D341Med (cell line): ENCODE measurements at regions not wholly inside any gene's neighbourhood (a gene's known extent, or its start where the extent isn't known, plus 50 kb on each side); places are given as distances from the start of the nearest gene placed in this dataset.
A peak's percentile ranks its signal among the peaks of the same experiment; 100 is the strongest.
"Not testable (repeated sequence)": the region's sequence is repeated elsewhere in the genome, so short reads cannot be mapped to it uniquely, and the experiment has no call there.

Experiments
- DNase-seq: peaks from one replicate; pipeline ENCODE4 v3.0.0; 2012; ENCODE audit warnings: low spot score

- no peak for DNase-seq
These were observed 219.4 kb downstream of the NKX6-1 start for GRCh38 chr4:84279678-84280077.

DNA sequence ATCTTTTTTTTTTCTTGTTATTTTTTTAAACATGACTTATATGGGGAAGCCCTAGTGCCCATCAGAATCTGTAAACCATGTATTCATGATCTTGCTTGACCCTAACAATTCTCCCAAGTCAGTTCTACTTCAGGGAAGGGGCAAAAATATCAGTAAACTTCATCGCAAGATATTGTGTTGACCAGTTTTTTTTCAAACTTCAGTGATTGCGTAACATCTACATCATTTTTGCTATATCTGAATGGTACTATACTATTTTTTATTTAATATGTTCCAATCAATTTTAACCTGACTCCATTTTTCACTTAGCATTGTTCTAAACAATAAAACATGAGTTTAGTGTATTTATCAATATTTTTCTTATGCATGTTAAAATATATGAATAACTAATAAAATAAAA is 221.2 kb downstream of the NKX6-1 start:
- DNase-seq: no peak

- no peak for DNase-seq
These were observed 222.3 kb downstream of the NKX6-1 start for GRCh38 chr4:84276752-84277151.

DNA sequence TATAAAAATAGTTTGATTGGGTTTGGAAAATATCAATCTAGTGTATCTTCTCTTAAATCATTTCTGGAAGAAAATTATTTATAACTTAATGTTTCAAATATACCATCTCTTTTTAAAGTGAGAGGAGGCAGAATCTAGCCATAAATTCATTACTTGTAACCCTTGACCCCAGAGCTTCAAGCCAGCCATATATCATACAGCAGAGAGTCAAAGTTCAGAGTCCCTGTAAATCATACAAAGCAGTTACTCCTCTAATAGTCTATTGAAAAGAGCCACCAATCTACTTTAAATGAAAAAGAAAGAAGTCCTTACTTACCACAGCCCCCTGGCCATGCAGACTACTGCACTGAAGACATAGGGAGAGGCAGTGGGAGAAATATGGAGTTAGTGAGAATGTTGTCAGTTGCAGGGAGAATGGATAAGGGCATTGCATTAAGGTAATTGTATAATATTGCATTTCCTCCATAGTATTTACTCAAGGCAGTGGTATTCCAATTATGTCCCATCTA is 229.5 kb downstream of the NKX6-1 start:
- no peak for DNase-seq

DNA sequence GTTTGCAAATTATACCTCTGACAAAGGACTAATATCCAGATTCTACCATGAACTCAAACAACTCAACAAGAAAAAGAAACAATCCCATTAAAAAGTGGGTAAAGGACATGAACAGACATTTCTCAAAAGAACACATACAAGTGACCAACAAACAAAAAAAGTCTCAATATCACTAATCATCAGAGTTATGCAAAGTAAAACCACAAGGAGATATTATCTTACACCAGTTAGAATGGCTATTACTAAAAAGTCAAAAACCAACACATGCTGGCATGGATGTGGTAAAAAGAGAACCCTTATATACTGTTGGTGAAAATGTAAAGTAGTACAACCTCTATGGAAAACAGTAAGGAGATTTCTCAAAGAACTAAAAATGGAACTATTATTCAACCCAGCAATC is 234.4 kb downstream of the NKX6-1 start:
- DNase-seq: no peak

DNA sequence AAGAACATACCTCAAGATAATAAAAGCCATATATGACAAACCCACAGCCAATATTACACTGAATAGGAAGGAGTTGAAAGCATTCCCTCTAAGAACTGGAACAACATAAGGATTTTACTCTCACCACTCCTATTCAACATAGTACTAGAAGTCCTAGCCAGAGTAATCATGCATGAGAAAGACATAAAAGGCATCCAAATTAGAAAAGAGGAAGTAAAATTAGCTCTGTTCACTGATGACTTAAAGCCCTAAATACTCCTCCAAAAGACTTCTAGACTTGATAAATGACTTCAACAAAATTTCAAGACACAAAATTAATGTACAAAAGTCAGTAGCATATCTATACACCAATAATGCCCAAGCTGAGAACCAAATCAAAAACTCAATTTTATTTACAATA is 235.7 kb downstream of the NKX6-1 start:
- DNase-seq: no peak

- DNase-seq: no peak
These were observed 238.6 kb downstream of the NKX6-1 start for GRCh38 chr4:84260495-84260894.

GRCh38 chr4:84258905-84259830 is 239.9 kb downstream of the NKX6-1 start:
- DNase-seq: peak; percentile 46

DNA sequence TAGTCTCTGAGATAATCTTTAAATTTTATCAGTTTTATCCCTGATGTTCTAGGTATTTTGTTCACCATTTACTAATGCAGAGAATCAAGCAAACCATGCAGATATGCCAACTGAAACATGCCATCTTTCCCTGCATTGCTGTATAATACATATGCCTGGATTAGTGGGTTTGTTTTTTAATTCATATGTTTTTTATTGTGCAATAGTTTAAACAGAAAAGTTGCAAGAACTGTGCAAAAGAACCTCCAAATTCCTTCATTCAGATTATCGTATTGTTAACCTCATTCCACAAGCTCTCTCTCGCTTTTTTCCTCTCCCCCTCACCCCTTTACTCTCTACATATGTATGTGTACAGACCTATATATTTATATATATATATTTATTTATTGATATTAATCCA is 244.6 kb downstream of the NKX6-1 start:
- DNase-seq: no peak

DNA sequence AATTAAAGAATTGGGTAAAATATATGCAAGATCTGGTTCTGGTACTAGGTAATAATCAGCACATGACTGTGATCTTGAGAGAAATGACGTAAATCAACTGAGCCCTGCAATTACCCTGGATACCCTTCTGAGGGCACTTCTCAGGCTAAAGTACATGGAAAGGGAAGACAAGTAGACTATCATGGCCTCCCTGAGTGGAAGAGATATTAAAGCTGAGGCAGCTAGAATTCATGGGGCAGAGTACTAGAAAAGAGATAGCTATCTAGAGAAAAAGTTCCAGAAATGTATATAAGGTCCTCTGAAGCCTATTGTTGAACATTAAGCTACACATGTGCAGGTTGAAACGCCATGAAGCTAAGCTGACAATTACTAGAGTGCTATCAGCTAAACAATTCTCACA is 249.6 kb downstream of the NKX6-1 start:
- DNase-seq: no peak

DNA sequence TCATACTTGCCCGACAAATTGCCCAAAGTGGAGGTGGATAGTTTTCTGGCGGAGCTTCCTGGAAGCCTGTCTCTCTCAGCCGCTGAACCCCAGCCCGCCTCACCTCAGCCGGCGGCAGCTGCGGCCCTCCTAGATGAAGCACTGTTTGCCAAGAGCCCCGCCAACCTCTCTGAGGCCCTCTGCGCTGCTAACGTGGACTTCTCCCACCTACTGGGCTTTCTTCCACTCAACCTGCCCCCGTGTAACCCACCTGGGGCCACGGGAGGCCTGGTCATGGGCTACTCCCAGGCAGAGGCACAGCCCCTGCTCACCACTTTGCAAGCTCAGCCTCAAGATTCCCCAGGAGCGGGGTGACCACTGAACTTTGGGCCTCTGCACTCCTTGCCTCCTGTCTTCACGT is 254.1 kb downstream of the NKX6-1 start:
- DNase-seq: not testable (repeated sequence)

- not testable (repeated sequence) for DNase-seq
These were observed 254.7 kb downstream of the NKX6-1 start for GRCh38 chr4:84244346-84244801.

DNA sequence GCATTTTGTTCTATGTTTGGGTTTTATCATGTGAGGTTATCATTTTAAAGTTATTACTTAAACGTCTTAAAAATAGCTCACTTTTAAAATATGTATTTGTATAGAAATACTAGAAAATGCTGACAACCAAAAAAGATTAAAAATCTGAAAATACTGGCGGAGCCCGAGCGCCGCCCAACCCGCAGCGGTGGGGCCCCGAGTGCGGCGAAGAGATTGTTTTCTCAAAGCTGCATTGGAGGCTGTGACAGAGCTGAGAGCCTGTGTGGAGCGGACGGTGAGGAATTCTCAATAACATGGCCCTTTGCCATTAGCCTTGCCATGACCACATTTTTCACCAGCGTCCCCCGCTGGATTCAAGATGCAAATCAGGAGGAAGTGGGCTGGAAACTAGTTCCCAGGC is 255.4 kb downstream of the NKX6-1 start:
- DNase-seq: no peak

- DNase-seq: no peak
These were observed 259.7 kb downstream of the NKX6-1 start for GRCh38 chr4:84239278-84239845.

DNA sequence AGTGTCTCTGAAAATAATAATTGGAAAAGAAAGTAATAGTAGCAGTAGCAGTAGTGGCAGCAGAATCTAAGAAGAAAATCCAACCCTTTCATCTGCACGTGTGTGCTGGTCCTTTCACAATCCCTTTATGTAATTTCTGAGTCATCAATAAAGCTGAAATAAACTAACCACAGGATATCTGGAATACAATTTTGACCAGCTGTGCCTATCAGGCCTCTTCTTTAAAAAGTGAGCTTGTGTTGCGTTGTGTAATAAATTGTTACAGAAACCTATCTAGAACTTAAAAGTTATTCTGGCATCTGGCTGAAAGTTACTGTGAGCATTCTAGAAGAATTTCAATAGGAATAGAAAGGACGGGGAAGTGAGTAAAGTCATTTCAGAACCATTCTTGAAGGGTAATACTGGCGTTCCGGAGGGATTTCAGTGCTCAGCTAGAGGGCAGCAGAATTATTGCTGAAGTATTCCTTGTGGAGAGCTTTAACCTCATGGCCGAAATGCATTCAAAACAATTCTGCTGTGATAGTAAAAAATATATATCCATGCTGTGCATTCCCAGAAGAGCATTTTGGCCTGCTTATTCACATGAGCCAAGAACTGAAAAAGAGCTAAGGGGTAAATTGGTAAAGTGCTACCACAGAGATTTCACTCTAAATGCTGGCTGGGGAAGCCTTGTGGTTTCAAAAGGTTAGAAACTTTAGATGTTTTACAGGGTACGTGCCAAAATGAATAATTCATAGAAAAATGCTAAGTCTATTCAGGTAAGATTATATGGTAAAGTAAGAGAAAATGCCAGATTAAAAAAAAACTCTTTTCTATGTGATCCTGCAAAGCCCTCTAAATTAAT is 260.6 kb downstream of the NKX6-1 start:
- no peak for DNase-seq

- DNase-seq: no peak
These were observed 262.1 kb downstream of the NKX6-1 start for GRCh38 chr4:84237008-84237407.

DNA sequence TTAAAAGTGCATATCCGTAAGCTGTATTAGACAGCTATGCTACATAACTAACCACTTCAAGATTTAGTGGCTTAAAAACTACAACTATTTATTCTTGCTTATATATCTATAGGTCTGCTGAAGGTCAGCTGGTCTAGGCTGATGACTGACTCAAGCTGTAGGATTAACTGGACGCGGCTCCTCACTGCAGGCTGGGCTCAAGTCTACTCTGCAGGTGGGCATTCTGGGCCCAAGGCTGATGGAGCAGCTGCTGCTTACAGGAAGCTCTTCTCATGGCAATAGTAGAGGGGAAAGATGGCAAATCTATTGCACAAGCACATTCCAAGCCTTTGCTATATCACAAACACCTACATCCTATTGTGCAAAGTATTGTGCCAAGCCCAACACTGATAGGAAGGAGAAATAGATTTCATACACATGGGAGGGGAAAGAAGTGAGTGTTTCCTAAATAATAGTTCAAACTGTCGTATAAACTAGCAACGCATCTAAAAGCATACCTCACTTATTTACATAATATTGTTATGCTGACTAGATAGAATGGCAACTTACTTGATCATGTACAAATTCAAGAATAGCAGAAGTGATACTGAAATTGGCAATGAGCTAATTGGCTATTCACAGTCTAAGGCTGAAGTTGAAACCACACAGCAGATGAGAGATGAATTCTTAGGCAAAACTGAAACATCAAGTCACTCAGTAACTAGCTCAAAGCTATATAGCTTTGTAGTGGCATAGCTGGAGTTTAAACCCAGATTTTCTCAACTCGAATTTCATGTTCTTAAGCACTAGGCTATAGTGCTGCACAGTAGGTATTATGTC is 263.8 kb downstream of the NKX6-1 start:
- DNase-seq: no peak

- DNase-seq: no peak
These were observed 266.6 kb downstream of the NKX6-1 start for GRCh38 chr4:84232309-84233095.

- DNase-seq: no peak
These were observed 267.5 kb downstream of the NKX6-1 start for GRCh38 chr4:84231539-84232055.

DNA sequence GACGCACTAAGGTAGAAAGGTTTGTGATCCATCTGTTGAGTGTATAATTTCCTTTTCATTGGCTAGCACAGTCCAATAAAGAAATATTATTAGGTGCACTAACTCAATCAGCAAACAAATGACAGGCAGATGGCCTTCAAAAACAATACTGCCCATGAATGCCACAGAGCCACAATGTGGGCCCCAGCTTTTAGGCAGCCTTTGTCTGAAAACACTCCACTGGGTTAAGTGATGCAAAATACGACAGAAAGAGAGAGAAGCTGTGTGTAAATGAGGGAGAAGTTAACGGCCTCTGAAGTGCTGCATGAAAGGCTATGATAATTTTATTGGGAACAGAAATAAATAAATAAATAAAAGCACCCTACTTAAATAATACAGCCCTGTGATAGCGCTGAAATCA is 274.6 kb downstream of the NKX6-1 start:
- no peak for DNase-seq
